ENCODE measurements at regions not wholly inside any gene's neighbourhood (a gene's known extent, or its start where the extent isn't known, plus 50 kb on each side); places are given as distances from the start of the nearest gene placed in this dataset.

- no peak for TF ChIP-seq EZH2 (IDR thresholded peaks at IDR 0.05; ENCODE audit: borderline replicate concordance)
- TF ChIP-seq CTCF (IDR thresholded peaks at IDR 0.05; ENCODE audit: poor library complexity), result no peak
Observed at GRCh38 chr10:61263518-61263917, 189.7 kb downstream of the TMEM26 start.
